ENCODE measurements at regions not wholly inside any gene's neighbourhood (a gene's known extent, or its start where the extent isn't known, plus 50 kb on each side); places are given as distances from the start of the nearest gene placed in this dataset.
"Not testable (repeated sequence)": the region's sequence is repeated elsewhere in the genome, so short reads cannot be mapped to it uniquely, and the experiment has no call there.

DNA sequence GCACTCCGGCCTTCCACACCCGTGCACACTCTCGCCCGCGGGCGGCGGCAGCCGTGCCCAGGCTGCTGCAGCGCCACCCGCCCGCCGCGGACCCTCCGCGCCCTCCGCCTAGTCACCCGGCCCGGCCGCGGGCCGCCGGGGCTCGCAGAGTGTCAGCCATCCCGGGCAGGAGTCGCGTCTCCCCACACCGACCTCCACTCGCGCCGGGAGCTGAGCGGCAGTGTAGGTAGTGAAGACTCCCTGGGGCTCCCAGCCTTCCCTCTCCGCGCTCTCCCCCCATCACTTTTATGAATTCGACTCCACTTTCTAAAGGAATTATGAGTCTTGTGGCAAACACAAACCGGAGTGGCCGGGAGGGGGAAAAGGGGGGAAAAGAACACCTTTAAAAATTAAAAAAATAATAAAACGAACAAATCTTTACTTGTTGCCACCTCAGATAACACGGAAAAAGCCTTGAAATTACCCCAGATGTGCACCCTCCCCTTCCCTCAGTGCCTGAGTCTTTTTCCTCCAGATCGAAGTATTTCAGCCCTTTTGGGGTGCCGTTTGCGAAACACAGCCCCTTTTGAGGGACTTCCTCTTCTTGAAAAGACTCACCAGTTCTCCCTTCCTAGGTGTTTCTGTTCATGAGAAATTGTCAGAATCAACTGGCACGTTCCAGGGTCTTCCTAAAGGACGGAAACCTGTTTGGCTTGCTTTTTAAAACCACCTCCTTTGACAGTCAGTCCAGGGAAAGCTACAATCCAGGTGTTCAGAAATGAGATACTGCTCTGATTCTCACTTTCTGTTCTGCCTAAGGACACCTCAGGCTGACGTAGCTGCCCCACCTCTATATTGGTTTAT lies 72.4 kb upstream of the NBPF8 start:
- RAD21 ChIA-PET (ENCODE audit: unreplicated experiment); POLR2A ChIA-PET; H2AFZ ChIP-seq (ENCODE audit: control insufficient read depth, low read depth, low read length); FAIRE-seq; intact Hi-C loops (cut with micrococcal nuclease; ENCODE audit: unreplicated experiment); H4K20me1 ChIP-seq (ENCODE audit: control insufficient read depth, insufficient read depth); H3K27ac ChIP-seq (ENCODE audit: control insufficient read depth, insufficient read depth); H3K4me1 ChIP-seq (ENCODE audit: control insufficient read depth, insufficient read depth, low read length); BruUV-seq (replicated peaks); SMC1A ChIA-PET (ENCODE audit: uncharacterized antibody, unreplicated experiment); H3K9me3 ChIP-seq (replicated peaks; ENCODE audit: control insufficient read depth, insufficient read depth, low read length); H3K36me3 ChIP-seq (ENCODE audit: control insufficient read depth in 2 of 2, insufficient read depth in 2 of 2, low read length in 1 of 2); CTCF ChIA-PET; H3K27me3 ChIP-seq (replicated peaks in 1 of 2; ENCODE audit: control insufficient read depth in 2 of 2, insufficient read depth in 2 of 2, low read length in 1 of 2); in situ Hi-C loops (cut with MboI); H3K79me2 ChIP-seq (ENCODE audit: control insufficient read depth, insufficient read depth, low read length); ATAC-seq; DNase-seq (ENCODE audit: low read depth, low spot score): not testable (repeated sequence)
- Histone ChIP-seq H3K4me2 (ENCODE audit: control insufficient read depth, insufficient read depth) (0 out of 2 replicates have a peak overlapping the region, but pooled peaks have one; percentile 17), H3K4me3 (peak overlapping the region; percentile 57), H3K9ac (ENCODE audit: control insufficient read depth, insufficient read depth, low read length) (peak overlapping the region; percentile 44; the same call in 1 of the 2 replicates)
- 1% methylated on average over 9 of the region's 44 CpGs for WGBS (ENCODE audit: insufficient coverage, insufficient replicate concordance, low lambda C conversion rate, missing lambda C conversion rate)
- peak; percentile 29; the same call in 1 of the 2 replicates for TF ChIP-seq SPI1 (IDR thresholded peaks at IDR 0.05; ENCODE audit: borderline replicate concordance, insufficient read depth, low read depth, low read length)

DNA sequence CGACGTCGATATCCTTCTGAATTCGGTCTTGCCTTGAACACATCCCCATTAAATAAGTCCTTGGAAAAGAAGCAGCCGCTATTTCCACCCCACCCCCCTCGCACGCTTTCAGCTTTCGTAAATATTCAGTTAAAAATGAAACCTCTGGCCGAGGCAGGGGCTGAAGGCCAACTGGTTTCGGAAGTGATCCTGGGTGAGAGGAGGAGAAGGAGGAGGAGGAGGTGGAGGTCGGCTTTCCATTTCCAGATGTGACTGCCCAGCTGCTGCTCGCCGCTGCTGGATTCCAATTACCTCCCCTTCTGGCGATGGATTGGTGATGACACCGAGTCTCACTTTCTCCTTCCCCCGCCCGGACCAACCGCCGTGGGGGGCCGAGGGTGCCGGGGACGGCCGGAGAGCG lies 73.1 kb upstream of the NBPF8 start:
- H3K9me3 ChIP-seq (replicated peaks; ENCODE audit: control insufficient read depth, insufficient read depth, low read length); FAIRE-seq; H3K4me2 ChIP-seq (ENCODE audit: control insufficient read depth, insufficient read depth); H3K27me3 ChIP-seq (replicated peaks in 1 of 2; ENCODE audit: control insufficient read depth in 2 of 2, insufficient read depth in 2 of 2, low read length in 1 of 2); intact Hi-C loops (cut with micrococcal nuclease; ENCODE audit: unreplicated experiment); SMC1A ChIA-PET (ENCODE audit: uncharacterized antibody, unreplicated experiment); H3K36me3 ChIP-seq (ENCODE audit: control insufficient read depth in 2 of 2, insufficient read depth in 2 of 2, low read length in 1 of 2); RAD21 ChIA-PET (ENCODE audit: unreplicated experiment); H3K79me2 ChIP-seq (ENCODE audit: control insufficient read depth, insufficient read depth, low read length); CTCF ChIA-PET; H4K20me1 ChIP-seq (ENCODE audit: control insufficient read depth, insufficient read depth); in situ Hi-C loops (cut with MboI); POLR2A ChIA-PET; H2AFZ ChIP-seq (ENCODE audit: control insufficient read depth, low read depth, low read length); H3K4me1 ChIP-seq (ENCODE audit: control insufficient read depth, insufficient read depth, low read length); DNase-seq (ENCODE audit: low read depth, low spot score): not testable (repeated sequence)
- peak overlapping the region; percentile 31; the same call in 1 of the 2 replicates for H3K27ac ChIP-seq (ENCODE audit: control insufficient read depth, insufficient read depth)
- H3K9ac ChIP-seq (ENCODE audit: control insufficient read depth, insufficient read depth, low read length) = peak overlapping the region; percentile 39; the same call in 1 of the 2 replicates
- ATAC-seq = peak; percentile 63
- WGBS (ENCODE audit: insufficient coverage, insufficient replicate concordance, low lambda C conversion rate, missing lambda C conversion rate) = 0% methylated on average over 13 of the region's 24 CpGs
- H3K4me3 ChIP-seq = peak overlapping the region; percentile 44; the same call in 1 of the 2 replicates
- 0 out of 2 replicates have a peak, but pooled peaks have one; percentile 32 for TF ChIP-seq IKZF1 (conservative IDR thresholded peaks at IDR 0.05)
- TSS peak; percentile 94 for BruUV-seq (replicated peaks)
